K562 (cell line): ENCODE measurements at regions not wholly inside any gene's neighbourhood (a gene's known extent, or its start where the extent isn't known, plus 50 kb on each side); places are given as distances from the start of the nearest gene placed in this dataset.

ENCODE experiments used
- POLR3G ChIP-seq: IDR thresholded peaks from 2 replicates; pipeline ENCODE4 v1.6.1; 2011; ENCODE audit not compliant: insufficient read length, insufficient replicate concordance; ENCODE audit errors: extremely low read depth
- SIN3A ChIP-seq, 2 experiments: fragments of 150-350 bp in 1 of 2; IDR thresholded peaks; 2 replicates each; pipeline ENCODE4 v1.6.1; 2011 to 2016; ENCODE audit warnings: borderline replicate concordance in 2 of 2, low read depth in 2 of 2, low read length in 2 of 2, mild to moderate bottlenecking in 2 of 2, moderate library complexity in 2 of 2; ENCODE audit not compliant: control insufficient read depth in 1 of 2
- STAG1 ChIP-seq: sonication (generic); formaldehyde crosslinking; IDR thresholded peaks from 2 replicates; pipeline ENCODE4 v1.5.0; 2020; ENCODE audit warnings: missing genetic modification reagents, borderline replicate concordance
- ZBTB8A ChIP-seq: fragments of 450-650 bp; IDR thresholded peaks from 2 replicates; pipeline ENCODE4 v1.6.1; 2018; ENCODE audit warnings: mild to moderate bottlenecking, moderate library complexity; ENCODE audit not compliant: partially characterized antibody
- ZC3H8 ChIP-seq: fragments of 450-650 bp; IDR thresholded peaks from 2 replicates; pipeline ENCODE4 v1.6.1; 2017
- ZNF184 ChIP-seq: sonication (generic); formaldehyde crosslinking; IDR thresholded peaks from 2 replicates; pipeline ENCODE4 v1.5.0; 2020; ENCODE audit warnings: missing genetic modification reagents
- TF ChIP-seq, protein P1 (sequence below), 2 experiments: IDR thresholded peaks; 2 replicates each; pipeline ENCODE4 v1.6.1; 2012; ENCODE audit warnings: improper control_type of control experiment in 2 of 2, low read depth in 2 of 2, low read length in 2 of 2, borderline replicate concordance in 1 of 2
- TF ChIP-seq, protein P2 (sequence below): fragments of 450-650 bp; IDR thresholded peaks from 2 replicates; pipeline ENCODE4 v1.7.1; 2018; ENCODE audit warnings: mild to moderate bottlenecking, low read depth; ENCODE audit not compliant: partially characterized antibody

DNA sequence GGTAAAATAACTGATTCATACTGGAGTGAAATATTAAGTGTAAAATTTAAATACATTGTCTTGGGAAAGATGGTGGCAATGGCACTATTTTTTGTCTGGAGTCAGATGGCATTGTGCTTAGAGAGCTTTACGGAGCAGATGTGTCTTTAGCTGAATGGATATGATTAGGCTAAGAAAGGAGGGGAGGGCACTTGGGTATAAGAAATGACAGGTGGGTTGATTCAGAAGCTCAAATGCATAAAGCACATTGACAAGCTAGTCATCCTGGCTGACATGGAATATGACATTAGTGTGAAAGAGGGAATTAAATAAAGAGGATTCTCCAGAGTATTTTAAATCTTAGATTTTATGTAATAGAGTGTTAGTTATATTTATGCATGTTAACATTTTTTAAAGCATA, 570.1 kb upstream of the CBLB start (continued):
- TF ChIP-seq, protein P1, sequence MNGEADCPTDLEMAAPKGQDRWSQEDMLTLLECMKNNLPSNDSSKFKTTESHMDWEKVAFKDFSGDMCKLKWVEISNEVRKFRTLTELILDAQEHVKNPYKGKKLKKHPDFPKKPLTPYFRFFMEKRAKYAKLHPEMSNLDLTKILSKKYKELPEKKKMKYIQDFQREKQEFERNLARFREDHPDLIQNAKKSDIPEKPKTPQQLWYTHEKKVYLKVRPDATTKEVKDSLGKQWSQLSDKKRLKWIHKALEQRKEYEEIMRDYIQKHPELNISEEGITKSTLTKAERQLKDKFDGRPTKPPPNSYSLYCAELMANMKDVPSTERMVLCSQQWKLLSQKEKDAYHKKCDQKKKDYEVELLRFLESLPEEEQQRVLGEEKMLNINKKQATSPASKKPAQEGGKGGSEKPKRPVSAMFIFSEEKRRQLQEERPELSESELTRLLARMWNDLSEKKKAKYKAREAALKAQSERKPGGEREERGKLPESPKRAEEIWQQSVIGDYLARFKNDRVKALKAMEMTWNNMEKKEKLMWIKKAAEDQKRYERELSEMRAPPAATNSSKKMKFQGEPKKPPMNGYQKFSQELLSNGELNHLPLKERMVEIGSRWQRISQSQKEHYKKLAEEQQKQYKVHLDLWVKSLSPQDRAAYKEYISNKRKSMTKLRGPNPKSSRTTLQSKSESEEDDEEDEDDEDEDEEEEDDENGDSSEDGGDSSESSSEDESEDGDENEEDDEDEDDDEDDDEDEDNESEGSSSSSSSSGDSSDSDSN (IDR thresholded peaks at IDR 0.05; ENCODE audit: borderline replicate concordance in 1 of 2, low read depth in 2 of 2, low read length in 2 of 2) = no peak
- TF ChIP-seq, protein P2, sequence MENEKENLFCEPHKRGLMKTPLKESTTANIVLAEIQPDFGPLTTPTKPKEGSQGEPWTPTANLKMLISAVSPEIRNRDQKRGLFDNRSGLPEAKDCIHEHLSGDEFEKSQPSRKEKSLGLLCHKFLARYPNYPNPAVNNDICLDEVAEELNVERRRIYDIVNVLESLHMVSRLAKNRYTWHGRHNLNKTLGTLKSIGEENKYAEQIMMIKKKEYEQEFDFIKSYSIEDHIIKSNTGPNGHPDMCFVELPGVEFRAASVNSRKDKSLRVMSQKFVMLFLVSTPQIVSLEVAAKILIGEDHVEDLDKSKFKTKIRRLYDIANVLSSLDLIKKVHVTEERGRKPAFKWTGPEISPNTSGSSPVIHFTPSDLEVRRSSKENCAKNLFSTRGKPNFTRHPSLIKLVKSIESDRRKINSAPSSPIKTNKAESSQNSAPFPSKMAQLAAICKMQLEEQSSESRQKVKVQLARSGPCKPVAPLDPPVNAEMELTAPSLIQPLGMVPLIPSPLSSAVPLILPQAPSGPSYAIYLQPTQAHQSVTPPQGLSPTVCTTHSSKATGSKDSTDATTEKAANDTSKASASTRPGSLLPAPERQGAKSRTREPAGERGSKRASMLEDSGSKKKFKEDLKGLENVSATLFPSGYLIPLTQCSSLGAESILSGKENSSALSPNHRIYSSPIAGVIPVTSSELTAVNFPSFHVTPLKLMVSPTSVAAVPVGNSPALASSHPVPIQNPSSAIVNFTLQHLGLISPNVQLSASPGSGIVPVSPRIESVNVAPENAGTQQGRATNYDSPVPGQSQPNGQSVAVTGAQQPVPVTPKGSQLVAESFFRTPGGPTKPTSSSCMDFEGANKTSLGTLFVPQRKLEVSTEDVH = no peak
- TF ChIP-seq ZBTB8A (no peak), ZC3H8 (no peak), SIN3A (IDR thresholded peaks at IDR 0.05; ENCODE audit: borderline replicate concordance in 2 of 2, control insufficient read depth in 1 of 2, low read depth in 2 of 2, low read length in 2 of 2) (no peak), STAG1 (CRISPR knock-in tag) (no peak), POLR3G (no peak), ZNF184 (no peak)
